Ovary (tissue), 7 donors: ENCODE measurements at regions not wholly inside any gene's neighbourhood (a gene's known extent, or its start where the extent isn't known, plus 50 kb on each side); places are given as distances from the start of the nearest gene placed in this dataset.

ENCODE experiments used
- DNase-seq, 5 donors: peaks; one replicate each; pipeline ENCODE4 v3.0.0-alpha.2; 2019 to 2020
- H3K27ac ChIP-seq, 2 donors: fragments of 200-600 bp; one replicate each; pipeline versions ENCODE4 v1.5.1 to v1.8.0; 2019 to 2022
- H3K27me3 ChIP-seq: fragments of 200-600 bp; one replicate; pipeline ENCODE4 v1.8.0; 2022
- H3K36me3 ChIP-seq: fragments of 200-600 bp; sonication (generic); one replicate; pipeline ENCODE4 v1.5.1; 2019
- H3K4me1 ChIP-seq: one replicate; pipeline ENCODE4 v1.8.1; 2013; ENCODE audit warnings: mild to moderate bottlenecking, moderate library complexity; ENCODE audit not compliant: insufficient read depth
- H3K4me3 ChIP-seq: fragments of 200-600 bp; sonication (generic); one replicate; pipeline ENCODE4 v1.5.1; 2017
- H3K9me3 ChIP-seq, 2 donors: fragments of 200-600 bp in 1 of 2; sonication (generic) in 1 of 2; one replicate each; pipeline versions ENCODE4 v1.5.1 to v1.8.1; 2013 to 2019; ENCODE audit warnings: mild to moderate bottlenecking in 1 of 2, moderate library complexity in 1 of 2
- EP300 ChIP-seq: sonication (generic); formaldehyde crosslinking; IDR thresholded peaks from one replicate; pipeline ENCODE4 v1.6.1; 2017; ENCODE audit warnings: antibody characterized with exemption
- POLR2A ChIP-seq: fragments of 450-650 bp; IDR thresholded peaks from one replicate; pipeline ENCODE4 v1.6.1; 2017; ENCODE audit warnings: antibody characterized with exemption, mild to moderate bottlenecking, moderate library complexity
- WGBS, 3 donors: extraction: QIAGEN DNeasy Blood & Tissue Kit in 1 of 3; methylation state at CpG; one replicate each; pipeline versions ENCODE4 v1.1.5 to v1.1.7; 2013 to 2017; 5-methylcytosine and 5-hydroxymethylcytosine counted together
- intact Hi-C, 4 donors: fragments of 100-400 bp; cut with DNase I; formaldehyde crosslinking; loops; one replicate each; pipeline versions ENCODE4 v1.11.0 to v1.15.1; 2022 to 2023
- TF ChIP-seq, protein P1 (sequence below), 3 donors: fragments of 450-650 bp in 2 of 3; fragments of 200-600 bp in 1 of 3; IDR thresholded peaks; one replicate each; pipeline versions ENCODE4 v1.5.1 to v1.8.0; 2016 to 2022; ENCODE audit warnings: antibody characterized with exemption in 3 of 3, mild to moderate bottlenecking in 1 of 3
- donor health status: DM: no; HTN: no; CAD: no; lungs with moderate emphysema.
- donor health status: DM: no; HTN: no; CAD: no.
- donor health status: Bipolar disorder and iron deficiency.
- donor health status: DM: no; HTN: no; CAD: no.
- donor health status: DM: yes; HTN: yes; CAD: no.

DNA sequence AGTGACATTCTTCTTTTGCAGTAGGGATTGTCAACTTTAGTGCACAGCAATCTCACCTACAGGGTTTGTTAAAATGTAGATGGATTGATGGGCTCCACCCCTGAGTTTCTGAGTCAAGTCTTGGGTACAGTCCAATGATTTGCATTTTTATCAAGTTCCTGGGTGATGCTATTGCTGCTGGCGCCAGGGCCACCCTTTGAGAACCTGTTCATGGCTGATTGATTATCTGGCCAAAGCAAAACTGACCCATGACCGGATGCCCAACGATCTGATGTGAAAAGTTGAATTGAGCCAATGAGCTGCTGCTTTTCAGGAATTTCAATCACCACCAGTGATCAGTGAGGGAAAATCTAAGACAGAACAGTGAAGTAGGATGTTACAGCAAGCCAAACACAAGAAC lies 675.3 kb downstream of the TMEM182 start:
- H3K4me3 ChIP-seq = no peak overlapping the region
- H3K36me3 ChIP-seq = no peaks in the 10 kb centered on the region
- no peak overlapping the region for H3K27ac ChIP-seq
- WGBS, 3 donors = 62 to 72% (median 69%) methylated on average over 3 of the region's 3 CpGs
- TF ChIP-seq POLR2A = no peak
- H3K4me1 ChIP-seq = no peaks in the 10 kb centered on the region
- DNase-seq = no peak
- intact Hi-C loops = no loop called here
- no peaks in the 10 kb centered on the region for H3K27me3 ChIP-seq
- H3K9me3 ChIP-seq = no peaks in the 10 kb centered on the region

DNA sequence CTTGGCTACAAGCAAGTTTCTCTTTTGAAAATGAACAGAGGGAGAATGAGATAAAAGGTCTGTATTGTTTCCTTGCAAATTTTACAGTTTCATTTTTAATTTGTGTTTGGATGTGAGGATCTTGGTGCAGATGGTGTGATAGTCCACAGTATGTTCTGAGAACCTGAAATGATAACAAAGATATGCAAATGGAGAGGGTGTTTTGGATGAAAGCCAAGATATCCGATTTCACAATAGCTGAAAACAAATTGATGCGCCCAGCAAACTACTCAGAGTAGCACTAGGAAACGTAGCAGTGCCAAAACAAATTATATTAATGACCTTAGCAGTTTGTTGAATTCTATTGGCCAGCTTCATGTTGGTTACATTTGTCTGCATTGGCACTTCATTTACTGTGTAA lies 683.5 kb downstream of the TMEM182 start:
- WGBS, 3 donors = 23 to 30% (median 28%) methylated on average over 3 of the region's 3 CpGs
- H3K36me3 ChIP-seq = no peaks in the 10 kb centered on the region
- H3K4me3 ChIP-seq = no peak overlapping the region
- H3K9me3 ChIP-seq = no peaks in the 10 kb centered on the region
- no peaks in the 10 kb centered on the region for H3K4me1 ChIP-seq
- no peak for DNase-seq
- no peaks in the 10 kb centered on the region for H3K27me3 ChIP-seq
- H3K27ac ChIP-seq = no peak overlapping the region
- intact Hi-C loops = no loop called here
- TF ChIP-seq POLR2A = no peak
- TF ChIP-seq, protein P1, sequence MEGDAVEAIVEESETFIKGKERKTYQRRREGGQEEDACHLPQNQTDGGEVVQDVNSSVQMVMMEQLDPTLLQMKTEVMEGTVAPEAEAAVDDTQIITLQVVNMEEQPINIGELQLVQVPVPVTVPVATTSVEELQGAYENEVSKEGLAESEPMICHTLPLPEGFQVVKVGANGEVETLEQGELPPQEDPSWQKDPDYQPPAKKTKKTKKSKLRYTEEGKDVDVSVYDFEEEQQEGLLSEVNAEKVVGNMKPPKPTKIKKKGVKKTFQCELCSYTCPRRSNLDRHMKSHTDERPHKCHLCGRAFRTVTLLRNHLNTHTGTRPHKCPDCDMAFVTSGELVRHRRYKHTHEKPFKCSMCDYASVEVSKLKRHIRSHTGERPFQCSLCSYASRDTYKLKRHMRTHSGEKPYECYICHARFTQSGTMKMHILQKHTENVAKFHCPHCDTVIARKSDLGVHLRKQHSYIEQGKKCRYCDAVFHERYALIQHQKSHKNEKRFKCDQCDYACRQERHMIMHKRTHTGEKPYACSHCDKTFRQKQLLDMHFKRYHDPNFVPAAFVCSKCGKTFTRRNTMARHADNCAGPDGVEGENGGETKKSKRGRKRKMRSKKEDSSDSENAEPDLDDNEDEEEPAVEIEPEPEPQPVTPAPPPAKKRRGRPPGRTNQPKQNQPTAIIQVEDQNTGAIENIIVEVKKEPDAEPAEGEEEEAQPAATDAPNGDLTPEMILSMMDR (IDR thresholded peaks at IDR 0.05) = no peak
- no peak for TF ChIP-seq EP300

DNA sequence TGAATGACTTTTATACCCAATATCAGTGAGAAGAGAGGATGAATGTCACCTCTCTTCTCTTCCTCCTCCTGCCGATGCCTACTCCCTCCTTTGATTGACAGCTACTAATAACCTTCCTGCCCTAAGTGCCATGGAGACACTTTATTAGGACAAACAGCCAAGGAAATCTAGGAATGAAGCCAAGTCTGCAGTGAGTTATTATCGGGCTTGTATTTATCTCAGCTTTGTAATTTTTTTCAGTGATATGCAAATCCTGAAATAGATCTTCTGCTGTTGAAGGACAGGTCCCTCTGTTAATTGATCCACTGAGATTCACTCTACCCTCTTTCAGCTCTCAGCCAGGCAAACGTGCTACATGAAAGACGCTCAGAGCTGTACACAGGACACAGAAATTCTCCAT lies 686.7 kb downstream of the TMEM182 start:
- Histone ChIP-seq H3K9me3 (no peaks in the 10 kb centered on the region), H3K36me3 (no peaks in the 10 kb centered on the region), H3K4me3 (no peak overlapping the region), H3K27ac (no peak overlapping the region), H3K27me3 (no peaks in the 10 kb centered on the region), H3K4me1 (no peaks in the 10 kb centered on the region)
- TF ChIP-seq, protein P1 (IDR thresholded peaks at IDR 0.05) = no peak
- TF ChIP-seq EP300 (no peak), POLR2A (no peak)
- no peak for DNase-seq
- WGBS, 3 donors = 12 to 28% (median 19%) methylated on average over 4 of the region's 4 CpGs
- intact Hi-C loops = no loop called here

DNA sequence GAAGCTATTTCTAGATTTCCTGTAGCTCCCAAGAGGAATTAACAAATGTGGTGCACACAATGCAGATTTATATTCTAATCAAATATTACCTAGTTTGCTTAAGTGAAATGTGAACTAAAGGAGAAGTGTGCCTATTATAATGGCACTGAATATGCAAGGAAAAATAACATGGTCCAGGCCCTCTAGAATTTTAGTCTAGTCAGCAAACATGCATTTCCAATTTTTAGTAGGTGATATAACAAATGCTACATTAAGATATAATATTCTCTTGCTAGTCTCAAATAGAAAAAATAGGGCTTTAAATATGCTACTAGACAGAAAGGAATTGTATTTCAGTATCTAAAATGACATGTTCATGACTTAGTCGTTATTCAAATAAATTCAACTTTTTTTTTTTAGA lies 689.5 kb downstream of the TMEM182 start:
- TF ChIP-seq, protein P1 (IDR thresholded peaks at IDR 0.05) = no peak
- TF ChIP-seq POLR2A (no peak), EP300 (no peak)
- H3K36me3 ChIP-seq = no peaks in the 10 kb centered on the region
- no peak overlapping the region for H3K27ac ChIP-seq
- no peak overlapping the region for H3K4me3 ChIP-seq
- no peaks in the 10 kb centered on the region for H3K27me3 ChIP-seq
- H3K9me3 ChIP-seq = no peaks in the 10 kb centered on the region
- 80 to 89% (median 87%) methylated on average over 1 of the region's 1 CpG for WGBS, 3 donors
- no peaks in the 10 kb centered on the region for H3K4me1 ChIP-seq
- intact Hi-C loops = no loop called here
- no peak for DNase-seq

DNA sequence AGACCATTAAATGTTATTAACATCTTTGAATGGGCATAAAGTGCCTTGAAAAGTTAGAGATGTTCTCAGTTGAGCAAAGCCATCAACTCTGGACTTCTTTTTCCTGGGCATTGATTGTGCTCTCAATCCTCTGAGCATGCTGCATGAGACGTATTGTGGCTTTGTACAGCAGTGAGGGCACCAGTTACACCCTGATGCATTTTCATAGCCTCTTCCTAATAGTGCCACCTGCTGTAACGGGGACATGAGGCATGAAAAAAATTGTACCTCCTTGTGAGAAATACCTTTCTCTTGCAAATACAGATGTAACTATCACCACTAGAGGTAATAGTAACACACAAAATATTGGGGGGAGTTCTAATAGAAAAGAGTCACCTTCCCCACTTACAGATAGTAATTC lies 697.5 kb downstream of the TMEM182 start:
- WGBS, 3 donors = 36 to 55% (median 39%) methylated on average over 2 of the region's 2 CpGs
- H3K27ac ChIP-seq = no peak overlapping the region
- DNase-seq = no peak
- intact Hi-C loops = no loop called here
- TF ChIP-seq EP300 (no peak), POLR2A (no peak)
- TF ChIP-seq, protein P1 (IDR thresholded peaks at IDR 0.05) = no peak
- no peaks in the 10 kb centered on the region for H3K9me3 ChIP-seq
- no peaks in the 10 kb centered on the region for H3K4me1 ChIP-seq
- H3K27me3 ChIP-seq = no peaks in the 10 kb centered on the region
- no peaks in the 10 kb centered on the region for H3K36me3 ChIP-seq
- H3K4me3 ChIP-seq = no peak overlapping the region
